H9 (cell line): ENCODE measurements at regions not wholly inside any gene's neighbourhood (a gene's known extent, or its start where the extent isn't known, plus 50 kb on each side); places are given as distances from the start of the nearest gene placed in this dataset.

Experiments used
- DNase-seq: peaks from one replicate; pipeline ENCODE4 v3.0.0-alpha.2; 2017
- H2AFZ ChIP-seq: one replicate; pipeline ENCODE4 v1.6.1; 2013; ENCODE audit warnings: mild to moderate bottlenecking, low read length, control low read depth, moderate library complexity
- H2AK5ac ChIP-seq: 2 replicates; pipeline ENCODE4 v1.6.1; 2013; ENCODE audit warnings: low read length, control low read depth, mixed read lengths; ENCODE audit not compliant: insufficient read length
- H2BK120ac ChIP-seq: one replicate; pipeline ENCODE4 v1.6.1; 2013; ENCODE audit warnings: low read depth, mild to moderate bottlenecking, low read length, control low read depth, inconsistent platforms; ENCODE audit not compliant: poor library complexity, severe bottlenecking
- H2BK12ac ChIP-seq: 2 replicates; pipeline ENCODE4 v1.6.1; 2013; ENCODE audit warnings: low read length, control low read depth, mixed read lengths, low read depth; ENCODE audit not compliant: insufficient read length
- H2BK15ac ChIP-seq: 2 replicates; pipeline ENCODE4 v1.6.1; 2013; ENCODE audit warnings: low read depth, low read length, control low read depth
- H2BK20ac ChIP-seq: one replicate; pipeline ENCODE4 v1.6.1; 2013; ENCODE audit warnings: low read depth, mild to moderate bottlenecking, low read length, control low read depth, inconsistent platforms; ENCODE audit not compliant: poor library complexity, severe bottlenecking
- H2BK5ac ChIP-seq: 2 replicates; pipeline ENCODE4 v1.6.1; 2013; ENCODE audit warnings: low read length, control low read depth, mixed read lengths; ENCODE audit not compliant: insufficient read length
- H3K14ac ChIP-seq: 2 replicates; pipeline ENCODE4 v1.6.1; 2013; ENCODE audit warnings: low read length, control low read depth; ENCODE audit not compliant: insufficient read depth
- H3K18ac ChIP-seq: 2 replicates; pipeline ENCODE4 v1.6.1; 2013; ENCODE audit warnings: low read depth, mild to moderate bottlenecking, mixed read lengths, low read length, control low read depth; ENCODE audit not compliant: insufficient read length
- H3K23ac ChIP-seq: 2 replicates; pipeline ENCODE4 v1.6.1; 2013; ENCODE audit warnings: low read length, control low read depth, mixed read lengths, low read depth; ENCODE audit not compliant: insufficient read length
- H3K23me2 ChIP-seq: 2 replicates; pipeline ENCODE4 v1.6.1; 2013; ENCODE audit warnings: low read depth, mild to moderate bottlenecking, mixed read lengths, low read length, control low read depth; ENCODE audit not compliant: insufficient read length, poor library complexity, severe bottlenecking
- H3K27ac ChIP-seq: 2 replicates; pipeline ENCODE4 v1.5.1; 2013; ENCODE audit warnings: low read length, control low read depth, mixed read lengths, low read depth; ENCODE audit not compliant: insufficient read length
- H3K27me3 ChIP-seq: 2 replicates; pipeline ENCODE4 v1.6.1; 2013; ENCODE audit warnings: low read length, control low read depth, inconsistent platforms; ENCODE audit not compliant: insufficient read depth
- H3K4ac ChIP-seq: 2 replicates; pipeline ENCODE4 v1.6.1; 2013; ENCODE audit warnings: low read depth, mild to moderate bottlenecking, control low read depth, inconsistent platforms, low read length, moderate library complexity
- H3K4me1 ChIP-seq: 2 replicates; pipeline ENCODE4 v1.6.1; 2013; ENCODE audit warnings: low read length, control low read depth, inconsistent platforms; ENCODE audit not compliant: insufficient read depth
- H3K4me2 ChIP-seq: 2 replicates; pipeline ENCODE4 v1.6.1; 2013; ENCODE audit warnings: low read length, control low read depth, mixed read lengths; ENCODE audit not compliant: insufficient read length, insufficient read depth
- H3K56ac ChIP-seq: 2 replicates; pipeline ENCODE4 v1.6.1; 2013; ENCODE audit warnings: low read depth, mild to moderate bottlenecking, mixed read lengths, low read length, control low read depth; ENCODE audit not compliant: insufficient read length
- H3K79me1 ChIP-seq: 2 replicates; pipeline ENCODE4 v1.6.1; 2013; ENCODE audit warnings: low read depth, mild to moderate bottlenecking, moderate library complexity, low read length, control low read depth, inconsistent platforms; ENCODE audit not compliant: insufficient read depth, poor library complexity, severe bottlenecking
- H3K79me2 ChIP-seq: 2 replicates; pipeline ENCODE4 v1.6.1; 2013; ENCODE audit warnings: low read length, control low read depth, inconsistent platforms; ENCODE audit not compliant: insufficient read depth
- H3K9ac ChIP-seq: 2 replicates; pipeline ENCODE4 v1.6.1; 2013; ENCODE audit warnings: low read length, control low read depth, mixed read lengths; ENCODE audit not compliant: insufficient read length; ENCODE audit errors: extremely low read depth
- H3K9me3 ChIP-seq: one replicate; pipeline ENCODE4 v1.6.1; 2013; ENCODE audit warnings: low read depth, low read length, inconsistent platforms; ENCODE audit not compliant: control insufficient read depth
- H3T11ph ChIP-seq: one replicate; pipeline ENCODE4 v1.6.1; 2013; ENCODE audit warnings: mild to moderate bottlenecking, low read length, control low read depth, inconsistent platforms
- H4K20me1 ChIP-seq: one replicate; pipeline ENCODE4 v1.6.1; 2013; ENCODE audit not compliant: control insufficient read depth, insufficient read length, insufficient read depth
- H4K5ac ChIP-seq: 2 replicates; pipeline ENCODE4 v1.6.1; 2013; ENCODE audit warnings: low read depth, mild to moderate bottlenecking, mixed read lengths, low read length, control low read depth; ENCODE audit not compliant: insufficient read length
- H4K8ac ChIP-seq: replicated peaks from 2 replicates; pipeline ENCODE4 v1.6.1; 2013; ENCODE audit warnings: low read length, control low read depth, mixed read lengths, low read depth; ENCODE audit not compliant: insufficient read length
- H4K91ac ChIP-seq: 2 replicates; pipeline ENCODE4 v1.6.1; 2013; ENCODE audit warnings: low read depth, mild to moderate bottlenecking, moderate library complexity, mixed read lengths, low read length, control low read depth; ENCODE audit not compliant: insufficient read length
- H3K27ac Mint-ChIP-seq, 3 experiments: 2 replicates in 2 of 3; 3 replicates in 1 of 3; pipeline ENCODE4 v1.8.0; 2020 to 2021; ENCODE audit warnings: mixed read lengths in 3 of 3, mild to moderate bottlenecking in 1 of 3, moderate library complexity in 1 of 3
- H3K27me3 Mint-ChIP-seq: 2 replicates; pipeline ENCODE4 v1.8.0; 2021; ENCODE audit warnings: low read depth, mild to moderate bottlenecking, moderate library complexity, mixed read lengths
- H3K36me3 Mint-ChIP-seq, 3 experiments: 2 replicates in 2 of 3; 3 replicates in 1 of 3; pipeline ENCODE4 v1.8.0; 2020 to 2021; ENCODE audit warnings: low read depth in 3 of 3, mixed read lengths in 3 of 3; ENCODE audit not compliant: insufficient read depth in 1 of 3
- H3K4me1 Mint-ChIP-seq, 2 experiments: 2 replicates each; pipeline ENCODE4 v1.8.0; 2020; ENCODE audit warnings: mixed read lengths in 2 of 2
- H3K4me3 Mint-ChIP-seq, 2 experiments: 2 replicates in 1 of 2; 3 replicates in 1 of 2; pipeline ENCODE4 v1.8.0; 2020 to 2021; ENCODE audit warnings: mild to moderate bottlenecking in 2 of 2, mixed read lengths in 2 of 2, moderate library complexity in 1 of 2
- H3K9me3 Mint-ChIP-seq, 2 experiments: 2 replicates in 1 of 2; 3 replicates in 1 of 2; pipeline ENCODE4 v1.8.0; 2020; ENCODE audit warnings: mild to moderate bottlenecking in 2 of 2, mixed read lengths in 2 of 2, moderate library complexity in 1 of 2
- CTCF ChIP-seq: fragments of 200-600 bp; sonication (generic); conservative IDR thresholded peaks from 3 replicates; pipeline ENCODE4 v1.8.0; 2021; ENCODE audit warnings: antibody characterized with exemption, mild to moderate bottlenecking
- WGBS: extraction: QIAGEN DNeasy Blood & Tissue Kit; methylation state at CpG from one replicate; pipeline ENCODE4 v1.1.7; 2013; ENCODE audit warnings: missing lambda C conversion rate, low lambda C conversion rate, mixed read lengths; ENCODE audit not compliant: insufficient read length; ENCODE audit errors: extremely low coverage; 5-methylcytosine and 5-hydroxymethylcytosine counted together

GRCh38 chr3:182709306-182709705, 84.0 kb upstream of the ATP11B start:
- Mint-ChIP-seq H3K4me1 (peaks cover 3 to 9% of the 10 kb centered on the region in 2 experiments), H3K27me3 (no peaks in the 10 kb centered on the region), H3K36me3 (no peaks in the 10 kb centered on the region), H3K4me3 (no peak overlapping the region), H3K9me3 (no peaks in the 10 kb centered on the region), H3K27ac (no peak overlapping the region)
- Histone ChIP-seq H2BK120ac (no peak overlapping the region), H3K14ac (no peak overlapping the region), H3K79me1 (no peaks in the 10 kb centered on the region), H2BK5ac (no peak overlapping the region), H3K9me3 (no peaks in the 10 kb centered on the region), H2AK5ac (no peak overlapping the region), H3K18ac (no peak overlapping the region), H3K4me1 (no peaks in the 10 kb centered on the region), H3K27ac (no peak overlapping the region), H3T11ph (no peak overlapping the region), H4K8ac (no peak overlapping the region), H3K4ac (no peak overlapping the region), H3K56ac (no peak overlapping the region), H2BK20ac (no peak overlapping the region), H3K9ac (no peak overlapping the region), H2BK15ac (no peak overlapping the region), H2BK12ac (no peak overlapping the region), H3K23me2 (no peaks in the 10 kb centered on the region), H3K4me2 (no peak overlapping the region), H3K23ac (no peak overlapping the region), H3K79me2 (no peaks in the 10 kb centered on the region), H3K27me3 (no peaks in the 10 kb centered on the region), H4K91ac (no peak overlapping the region), H4K5ac (no peak overlapping the region), H4K20me1 (no peaks in the 10 kb centered on the region), H2AFZ (no peak overlapping the region)
- no peak for DNase-seq
- WGBS: no CpG with 5 or more reads among the region's 6 CpGs
- TF ChIP-seq CTCF: no peak
